ENCODE measurements at regions not wholly inside any gene's neighbourhood (a gene's known extent, or its start where the extent isn't known, plus 50 kb on each side); places are given as distances from the start of the nearest gene placed in this dataset.

- H3K79me2 ChIP-seq (ENCODE audit: insufficient read depth), result no peaks in the 10 kb centered on the region
- no peak for DNase-seq
- no peak overlapping the region for H3K4me3 ChIP-seq (ENCODE audit: low read depth in 2 of 2, low read length in 1 of 2)
- no peak overlapping the region for H2AFZ ChIP-seq (ENCODE audit: low read depth)
- H3K27ac ChIP-seq (ENCODE audit: low read depth in 2 of 2, low read length in 1 of 2), result no peak overlapping the region
- ChIA-PET POLR2A (no interaction called here), CTCF (no interaction called here)
- TF ChIP-seq, protein P1, sequence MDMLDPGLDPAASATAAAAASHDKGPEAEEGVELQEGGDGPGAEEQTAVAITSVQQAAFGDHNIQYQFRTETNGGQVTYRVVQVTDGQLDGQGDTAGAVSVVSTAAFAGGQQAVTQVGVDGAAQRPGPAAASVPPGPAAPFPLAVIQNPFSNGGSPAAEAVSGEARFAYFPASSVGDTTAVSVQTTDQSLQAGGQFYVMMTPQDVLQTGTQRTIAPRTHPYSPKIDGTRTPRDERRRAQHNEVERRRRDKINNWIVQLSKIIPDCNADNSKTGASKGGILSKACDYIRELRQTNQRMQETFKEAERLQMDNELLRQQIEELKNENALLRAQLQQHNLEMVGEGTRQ (IDR thresholded peaks at IDR 0.05; ENCODE audit: borderline replicate concordance, low read depth, low read length), result no peak
- TF ChIP-seq CHD2 (IDR thresholded peaks at IDR 0.05; ENCODE audit: low read length, partially characterized antibody) (no peak), TEAD4 (IDR thresholded peaks at IDR 0.05; ENCODE audit: borderline replicate concordance, insufficient read depth) (no peak), TAF1 (IDR thresholded peaks at IDR 0.05; ENCODE audit: borderline replicate concordance, low read depth, low read length) (no peak), MAX (IDR thresholded peaks at IDR 0.05; ENCODE audit: low read depth) (no peak), MXI1 (IDR thresholded peaks at IDR 0.05; ENCODE audit: low read depth, low read length) (no peak), MEF2A (IDR thresholded peaks at IDR 0.05; ENCODE audit: borderline replicate concordance, low read depth) (no peak)
- 67% methylated on average over 2 of the region's 2 CpGs for WGBS (ENCODE audit: low lambda C conversion rate)
- H3K4me2 ChIP-seq, result no peak overlapping the region
- no peaks in the 10 kb centered on the region for H4K20me1 ChIP-seq (ENCODE audit: insufficient read depth)
- no peaks in the 10 kb centered on the region for H3K9me3 ChIP-seq
- no peaks in the 10 kb centered on the region for H3K27me3 ChIP-seq (ENCODE audit: insufficient read depth)
- no peaks in the 10 kb centered on the region; the same call in 1 of the 2 replicates for H3K9me2 ChIP-seq
- H3K4me1 ChIP-seq (ENCODE audit: control insufficient read depth in 1 of 2, insufficient read depth in 2 of 2, low read depth in 1 of 2, low read length in 1 of 2), result no peaks in the 10 kb centered on the region
- no peak overlapping the region for H3K9ac ChIP-seq
- no peaks in the 10 kb centered on the region for H3K36me3 ChIP-seq (replicated peaks in 1 of 2; ENCODE audit: control insufficient read depth in 1 of 2, insufficient read depth in 2 of 2, low read length in 1 of 2)
- no peaks in the 10 kb centered on the region for H3F3A ChIP-seq (replicated peaks; ENCODE audit: insufficient read depth)
Observed at GRCh38 chr3:176206809-176207208, 990.5 kb downstream of the TBL1XR1 start.

GRCh38 chr3:176202652-176203051 is 994.6 kb downstream of the TBL1XR1 start:
- H3K9me2 ChIP-seq, result no peaks in the 10 kb centered on the region; the same call in 1 of the 2 replicates
- no peaks in the 10 kb centered on the region for H3K9me3 ChIP-seq
- ChIA-PET CTCF (interaction anchor here (0.8 kb wide), 1 partner anchor 17 kb away, joined by 3 read pairs; no protein-coding TSS in a partner anchor), POLR2A (no interaction called here)
- no peak overlapping the region for H3K27ac ChIP-seq (ENCODE audit: low read depth in 2 of 2, low read length in 1 of 2)
- H3K79me2 ChIP-seq (ENCODE audit: insufficient read depth), result no peaks in the 10 kb centered on the region
- H3K4me2 ChIP-seq, result no peak overlapping the region
- no peaks in the 10 kb centered on the region for H3F3A ChIP-seq (replicated peaks; ENCODE audit: insufficient read depth)
- DNase-seq, result no peak
- no peaks in the 10 kb centered on the region for H3K36me3 ChIP-seq (replicated peaks in 1 of 2; ENCODE audit: control insufficient read depth in 1 of 2, insufficient read depth in 2 of 2, low read length in 1 of 2)
- H3K9ac ChIP-seq, result no peak overlapping the region
- WGBS (ENCODE audit: low lambda C conversion rate), result 37% methylated on average over 2 of the region's 2 CpGs
- H3K27me3 ChIP-seq (ENCODE audit: insufficient read depth), result no peaks in the 10 kb centered on the region
- no peaks in the 10 kb centered on the region for H4K20me1 ChIP-seq (ENCODE audit: insufficient read depth)
- TF ChIP-seq YY1 (IDR thresholded peaks at IDR 0.05; ENCODE audit: low read depth), result no peak
- no peak for TF ChIP-seq RXRA (IDR thresholded peaks at IDR 0.05; ENCODE audit: borderline replicate concordance, low read depth)
- TF ChIP-seq FOSL2 (IDR thresholded peaks at IDR 0.05; ENCODE audit: borderline replicate concordance, low read depth), result no peak
- TF ChIP-seq, protein P2, sequence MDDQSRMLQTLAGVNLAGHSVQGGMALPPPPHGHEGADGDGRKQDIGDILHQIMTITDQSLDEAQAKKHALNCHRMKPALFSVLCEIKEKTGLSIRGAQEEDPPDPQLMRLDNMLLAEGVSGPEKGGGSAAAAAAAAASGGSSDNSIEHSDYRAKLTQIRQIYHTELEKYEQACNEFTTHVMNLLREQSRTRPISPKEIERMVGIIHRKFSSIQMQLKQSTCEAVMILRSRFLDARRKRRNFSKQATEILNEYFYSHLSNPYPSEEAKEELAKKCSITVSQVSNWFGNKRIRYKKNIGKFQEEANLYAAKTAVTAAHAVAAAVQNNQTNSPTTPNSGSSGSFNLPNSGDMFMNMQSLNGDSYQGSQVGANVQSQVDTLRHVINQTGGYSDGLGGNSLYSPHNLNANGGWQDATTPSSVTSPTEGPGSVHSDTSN (IDR thresholded peaks at IDR 0.05), result no peak
- TF ChIP-seq EZH2phosphoT487 (IDR thresholded peaks at IDR 0.05; ENCODE audit: borderline replicate concordance, low read depth), result no peak
- TF ChIP-seq MEF2A (IDR thresholded peaks at IDR 0.05; ENCODE audit: borderline replicate concordance, low read depth), result no peak
- no peak for TF ChIP-seq USF1 (IDR thresholded peaks at IDR 0.05; ENCODE audit: borderline replicate concordance, low read depth)
- TF ChIP-seq TEAD4 (IDR thresholded peaks at IDR 0.05; ENCODE audit: borderline replicate concordance, insufficient read depth), result no peak
- TF ChIP-seq, protein P3, sequence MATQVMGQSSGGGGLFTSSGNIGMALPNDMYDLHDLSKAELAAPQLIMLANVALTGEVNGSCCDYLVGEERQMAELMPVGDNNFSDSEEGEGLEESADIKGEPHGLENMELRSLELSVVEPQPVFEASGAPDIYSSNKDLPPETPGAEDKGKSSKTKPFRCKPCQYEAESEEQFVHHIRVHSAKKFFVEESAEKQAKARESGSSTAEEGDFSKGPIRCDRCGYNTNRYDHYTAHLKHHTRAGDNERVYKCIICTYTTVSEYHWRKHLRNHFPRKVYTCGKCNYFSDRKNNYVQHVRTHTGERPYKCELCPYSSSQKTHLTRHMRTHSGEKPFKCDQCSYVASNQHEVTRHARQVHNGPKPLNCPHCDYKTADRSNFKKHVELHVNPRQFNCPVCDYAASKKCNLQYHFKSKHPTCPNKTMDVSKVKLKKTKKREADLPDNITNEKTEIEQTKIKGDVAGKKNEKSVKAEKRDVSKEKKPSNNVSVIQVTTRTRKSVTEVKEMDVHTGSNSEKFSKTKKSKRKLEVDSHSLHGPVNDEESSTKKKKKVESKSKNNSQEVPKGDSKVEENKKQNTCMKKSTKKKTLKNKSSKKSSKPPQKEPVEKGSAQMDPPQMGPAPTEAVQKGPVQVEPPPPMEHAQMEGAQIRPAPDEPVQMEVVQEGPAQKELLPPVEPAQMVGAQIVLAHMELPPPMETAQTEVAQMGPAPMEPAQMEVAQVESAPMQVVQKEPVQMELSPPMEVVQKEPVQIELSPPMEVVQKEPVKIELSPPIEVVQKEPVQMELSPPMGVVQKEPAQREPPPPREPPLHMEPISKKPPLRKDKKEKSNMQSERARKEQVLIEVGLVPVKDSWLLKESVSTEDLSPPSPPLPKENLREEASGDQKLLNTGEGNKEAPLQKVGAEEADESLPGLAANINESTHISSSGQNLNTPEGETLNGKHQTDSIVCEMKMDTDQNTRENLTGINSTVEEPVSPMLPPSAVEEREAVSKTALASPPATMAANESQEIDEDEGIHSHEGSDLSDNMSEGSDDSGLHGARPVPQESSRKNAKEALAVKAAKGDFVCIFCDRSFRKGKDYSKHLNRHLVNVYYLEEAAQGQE (IDR thresholded peaks at IDR 0.05; ENCODE audit: low read depth, low read length), result no peak
- TF ChIP-seq, protein P4, sequence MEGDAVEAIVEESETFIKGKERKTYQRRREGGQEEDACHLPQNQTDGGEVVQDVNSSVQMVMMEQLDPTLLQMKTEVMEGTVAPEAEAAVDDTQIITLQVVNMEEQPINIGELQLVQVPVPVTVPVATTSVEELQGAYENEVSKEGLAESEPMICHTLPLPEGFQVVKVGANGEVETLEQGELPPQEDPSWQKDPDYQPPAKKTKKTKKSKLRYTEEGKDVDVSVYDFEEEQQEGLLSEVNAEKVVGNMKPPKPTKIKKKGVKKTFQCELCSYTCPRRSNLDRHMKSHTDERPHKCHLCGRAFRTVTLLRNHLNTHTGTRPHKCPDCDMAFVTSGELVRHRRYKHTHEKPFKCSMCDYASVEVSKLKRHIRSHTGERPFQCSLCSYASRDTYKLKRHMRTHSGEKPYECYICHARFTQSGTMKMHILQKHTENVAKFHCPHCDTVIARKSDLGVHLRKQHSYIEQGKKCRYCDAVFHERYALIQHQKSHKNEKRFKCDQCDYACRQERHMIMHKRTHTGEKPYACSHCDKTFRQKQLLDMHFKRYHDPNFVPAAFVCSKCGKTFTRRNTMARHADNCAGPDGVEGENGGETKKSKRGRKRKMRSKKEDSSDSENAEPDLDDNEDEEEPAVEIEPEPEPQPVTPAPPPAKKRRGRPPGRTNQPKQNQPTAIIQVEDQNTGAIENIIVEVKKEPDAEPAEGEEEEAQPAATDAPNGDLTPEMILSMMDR (IDR thresholded peaks at IDR 0.05), result no peak
- TF ChIP-seq TCF12 (IDR thresholded peaks at IDR 0.05), result no peak
- no peak overlapping the region for H3K4me3 ChIP-seq (ENCODE audit: low read depth in 2 of 2, low read length in 1 of 2)
- no peak overlapping the region for H2AFZ ChIP-seq (ENCODE audit: low read depth)
- H3K4me1 ChIP-seq (ENCODE audit: control insufficient read depth in 1 of 2, insufficient read depth in 2 of 2, low read depth in 1 of 2, low read length in 1 of 2), result no peaks in the 10 kb centered on the region

Measured in SK-N-SH (cell line).